ENCODE measurements at regions not wholly inside any gene's neighbourhood (a gene's known extent, or its start where the extent isn't known, plus 50 kb on each side); places are given as distances from the start of the nearest gene placed in this dataset.

GRCh38 chr7:156004265-156005201 lies 192.3 kb upstream of the SHH start:
- ATAC-seq (no peak), DNase-seq (no peak)
- Mint-ChIP-seq H3K4me1 (ENCODE audit: low read depth) (peaks cover 22% of the 10 kb centered on the region), H3K4me3 (no peak overlapping the region), H3K27ac (no peak overlapping the region), H3K36me3 (ENCODE audit: low read depth) (peaks cover 1% of the 10 kb centered on the region), H3K27me3 (ENCODE audit: low read depth) (peaks cover 3% of the 10 kb centered on the region), H3K9me3 (ENCODE audit: insufficient read depth) (peaks cover under 1% of the 10 kb centered on the region)
- POLR2A ChIA-PET, result no interaction called here
- CTCF ChIA-PET, result no interaction called here

GRCh38 chr7:156003220-156004162 lies 191.2 kb upstream of the SHH start:
- POLR2A ChIA-PET, result no interaction called here
- ATAC-seq, result no peak
- no peak for DNase-seq
- Mint-ChIP-seq H3K36me3 (ENCODE audit: low read depth) (no peaks in the 10 kb centered on the region), H3K9me3 (ENCODE audit: insufficient read depth) (no peaks in the 10 kb centered on the region), H3K4me3 (no peak overlapping the region), H3K27ac (no peak overlapping the region), H3K4me1 (ENCODE audit: low read depth) (peaks cover 28% of the 10 kb centered on the region), H3K27me3 (ENCODE audit: low read depth) (no peaks in the 10 kb centered on the region)
- CTCF ChIA-PET, result no interaction called here

- DNase-seq (peak; percentile 48), ATAC-seq (peak; percentile 25)
- ChIA-PET POLR2A (no interaction called here), CTCF (no interaction called here)
- Mint-ChIP-seq H3K36me3 (ENCODE audit: low read depth) (no peaks in the 10 kb centered on the region), H3K4me3 (no peak overlapping the region), H3K9me3 (ENCODE audit: insufficient read depth) (no peaks in the 10 kb centered on the region), H3K27ac (peak overlapping the region; percentile 35), H3K4me1 (ENCODE audit: low read depth) (peaks cover 36% of the 10 kb centered on the region), H3K27me3 (ENCODE audit: low read depth) (peaks cover 2% of the 10 kb centered on the region)
Observed at GRCh38 chr7:156002362-156003066, 190.3 kb upstream of the SHH start.

GRCh38 chr7:156001496-156002260 lies 189.4 kb upstream of the SHH start:
- DNase-seq, result no peak
- H3K27ac Mint-ChIP-seq, result no peak overlapping the region
- H3K27me3 Mint-ChIP-seq (ENCODE audit: low read depth), result peaks cover 2% of the 10 kb centered on the region
- CTCF ChIA-PET, result no interaction called here
- no peak for ATAC-seq
- no peaks in the 10 kb centered on the region for H3K9me3 Mint-ChIP-seq (ENCODE audit: insufficient read depth)
- POLR2A ChIA-PET, result no interaction called here
- H3K36me3 Mint-ChIP-seq (ENCODE audit: low read depth), result no peaks in the 10 kb centered on the region
- peaks cover 44% of the 10 kb centered on the region for H3K4me1 Mint-ChIP-seq (ENCODE audit: low read depth)
- no peak overlapping the region for H3K4me3 Mint-ChIP-seq

GRCh38 chr7:156000601-156001396 lies 188.5 kb upstream of the SHH start:
- DNase-seq (no peak), ATAC-seq (no peak)
- CTCF ChIA-PET, result no interaction called here
- Mint-ChIP-seq H3K27ac (no peak overlapping the region), H3K9me3 (ENCODE audit: insufficient read depth) (no peaks in the 10 kb centered on the region), H3K36me3 (ENCODE audit: low read depth) (no peaks in the 10 kb centered on the region), H3K4me1 (ENCODE audit: low read depth) (peaks cover 53% of the 10 kb centered on the region), H3K4me3 (no peak overlapping the region), H3K27me3 (ENCODE audit: low read depth) (peaks cover 2% of the 10 kb centered on the region)
- POLR2A ChIA-PET, result no interaction called here

- ChIA-PET CTCF (no interaction called here), POLR2A (no interaction called here)
- H3K36me3 Mint-ChIP-seq (ENCODE audit: low read depth), result no peaks in the 10 kb centered on the region
- peaks cover 2% of the 10 kb centered on the region for H3K27me3 Mint-ChIP-seq (ENCODE audit: low read depth)
- DNase-seq (no peak), ATAC-seq (no peak)
- H3K27ac Mint-ChIP-seq, result peak overlapping the region; percentile 14
- H3K9me3 Mint-ChIP-seq (ENCODE audit: insufficient read depth), result no peaks in the 10 kb centered on the region
- peaks cover 61% of the 10 kb centered on the region for H3K4me1 Mint-ChIP-seq (ENCODE audit: low read depth)
- H3K4me3 Mint-ChIP-seq, result no peak overlapping the region
Observed at GRCh38 chr7:155999631-156000489, 187.6 kb upstream of the SHH start.

DNA sequence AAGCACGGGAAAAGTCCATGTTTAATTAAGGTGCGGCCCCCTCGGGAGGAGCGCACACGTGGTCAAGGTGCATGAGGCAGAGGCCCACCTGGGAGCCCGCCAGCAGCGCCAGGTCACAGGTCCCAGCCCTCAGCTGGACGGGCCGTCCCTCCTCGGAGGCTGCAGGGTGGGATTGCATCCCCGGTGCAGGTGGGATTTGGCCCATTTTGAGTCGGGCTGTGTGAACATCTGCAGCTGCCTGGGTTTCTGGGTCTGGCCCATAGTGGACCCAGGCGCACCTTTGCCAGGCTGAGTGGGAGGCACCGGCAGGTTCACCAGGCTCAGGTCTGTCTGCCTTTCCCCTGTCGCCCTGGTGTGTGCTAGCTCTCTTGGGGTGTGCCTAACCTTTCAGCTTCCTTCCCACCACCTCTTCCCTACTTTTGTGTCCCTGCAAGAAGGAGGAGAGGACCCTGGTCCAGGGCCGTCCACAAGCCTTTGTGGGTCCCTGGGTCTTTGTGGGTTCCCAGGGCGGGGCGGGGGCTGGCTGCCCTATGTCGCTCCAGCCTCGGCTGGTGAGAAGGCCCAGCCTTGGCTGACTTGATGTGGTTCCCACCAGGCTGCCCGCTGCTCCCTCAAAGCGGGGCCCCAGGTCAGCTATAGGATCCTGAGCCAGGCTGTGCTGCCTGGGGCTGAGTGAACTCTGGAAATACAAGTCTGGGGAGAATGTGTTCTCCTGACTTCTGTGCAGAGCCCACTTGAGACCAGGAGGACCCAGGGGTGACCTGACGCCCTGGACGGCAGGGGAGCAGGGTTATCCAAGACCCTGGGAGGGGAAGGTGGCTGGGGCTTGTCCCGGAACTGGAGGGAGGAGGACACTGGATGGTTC lies 186.7 kb upstream of the SHH start:
- peaks cover 70% of the 10 kb centered on the region for H3K4me1 Mint-ChIP-seq (ENCODE audit: low read depth)
- POLR2A ChIA-PET, result no interaction called here
- no peaks in the 10 kb centered on the region for H3K36me3 Mint-ChIP-seq (ENCODE audit: low read depth)
- no peaks in the 10 kb centered on the region for H3K9me3 Mint-ChIP-seq (ENCODE audit: insufficient read depth)
- no peak for DNase-seq
- CTCF ChIA-PET, result interaction anchor here (1.1 kb wide), 1 partner anchor 34 kb away, joined by 4 read pairs; no protein-coding TSS in a partner anchor
- no peak overlapping the region for H3K4me3 Mint-ChIP-seq
- no peak for ATAC-seq
- peaks cover 5% of the 10 kb centered on the region for H3K27me3 Mint-ChIP-seq (ENCODE audit: low read depth)
- peak overlapping the region; percentile 25 for H3K27ac Mint-ChIP-seq

DNA sequence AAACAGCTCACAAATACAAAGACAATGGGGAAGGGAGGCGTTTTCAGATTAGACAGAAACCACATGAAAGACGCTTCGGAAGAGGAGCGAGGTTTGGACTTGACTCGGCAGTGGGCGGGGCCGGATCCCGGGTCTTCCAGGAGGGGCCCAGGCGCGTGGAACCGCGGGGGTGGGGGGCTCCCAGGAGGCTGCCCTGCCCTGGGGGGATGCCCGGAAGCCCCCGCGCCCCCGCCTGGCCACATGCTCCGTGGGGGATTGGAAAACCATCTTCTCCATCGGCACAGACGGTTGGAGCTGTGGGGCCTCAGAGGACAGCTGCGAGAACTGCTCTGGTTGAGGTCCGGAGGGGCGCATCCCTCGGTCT lies 186.0 kb upstream of the SHH start:
- no peaks in the 10 kb centered on the region for H3K36me3 Mint-ChIP-seq (ENCODE audit: low read depth)
- DNase-seq (peak; percentile 53), ATAC-seq (peak; percentile 26)
- H3K27me3 Mint-ChIP-seq (ENCODE audit: low read depth), result peaks cover 5% of the 10 kb centered on the region
- peak overlapping the region; percentile 73 for H3K4me3 Mint-ChIP-seq
- ChIA-PET POLR2A (interaction anchor here (1.2 to 1.7 kb wide), 2 partner anchors 33 to 48 kb away, joined by 3 to 4 read pairs; no protein-coding TSS in a partner anchor), CTCF (interaction anchor here (0.9 to 1.1 kb wide), 2 partner anchors 10 to 33 kb away, joined by 3 to 4 read pairs; no protein-coding TSS in a partner anchor)
- no peaks in the 10 kb centered on the region for H3K9me3 Mint-ChIP-seq (ENCODE audit: insufficient read depth)
- peak overlapping the region; percentile 89 for H3K27ac Mint-ChIP-seq
- peaks cover 73% of the 10 kb centered on the region for H3K4me1 Mint-ChIP-seq (ENCODE audit: low read depth)

All from activated CD8-positive, alpha-beta T cell treated with anti-CD3 and anti-CD28 coated beads, Interleukin-2, amount 10 ng/mL, durations not matched to agents 7 days and 5 days (primary cell).